Vagina (tissue), 2 donors: ENCODE measurements at regions not wholly inside any gene's neighbourhood (a gene's known extent, or its start where the extent isn't known, plus 50 kb on each side); places are given as distances from the start of the nearest gene placed in this dataset.

Source experiments
- CTCF ChIP-seq, 3 experiments: fragments of 450-650 bp in 2 of 3; fragments of 200-600 bp in 1 of 3; sonication (generic) in 1 of 3; IDR thresholded peaks; one replicate each; pipeline ENCODE4 v1.5.1; 2017 to 2019; ENCODE audit warnings: antibody characterized with exemption in 3 of 3, mild to moderate bottlenecking in 2 of 3, moderate library complexity in 2 of 3
- POLR2A ChIP-seq, 2 donors: fragments of 450-650 bp; IDR thresholded peaks; one replicate each; pipeline ENCODE4 v1.6.1; 2017; ENCODE audit warnings: antibody characterized with exemption in 2 of 2, mild to moderate bottlenecking in 2 of 2, moderate library complexity in 2 of 2

GRCh38 chrX:39338583-39338982 is 537.3 kb downstream of the MID1IP1 start:
- no peak for TF ChIP-seq POLR2A (IDR thresholded peaks at IDR 0.05)
- no peak for TF ChIP-seq CTCF (IDR thresholded peaks at IDR 0.05)
